ENCODE measurements at regions not wholly inside any gene's neighbourhood (a gene's known extent, or its start where the extent isn't known, plus 50 kb on each side); places are given as distances from the start of the nearest gene placed in this dataset.
"Not testable (repeated sequence)": the region's sequence is repeated elsewhere in the genome, so short reads cannot be mapped to it uniquely, and the experiment has no call there.

- no peak for DNase-seq
Measured at GRCh38 chr1:238991765-238992495, 394.4 kb upstream of the CHRM3 start.

- DNase-seq: no peak
Measured at GRCh38 chr1:238985312-238985711, 401.1 kb upstream of the CHRM3 start.

- no peak for DNase-seq
Measured at GRCh38 chr1:238982736-238983135, 403.6 kb upstream of the CHRM3 start.

- DNase-seq: no peak
Measured at GRCh38 chr1:238981317-238981933, 404.9 kb upstream of the CHRM3 start.

GRCh38 chr1:238980053-238980452, 406.3 kb upstream of the CHRM3 start:
- DNase-seq: no peak

GRCh38 chr1:238964631-238965030, 421.7 kb upstream of the CHRM3 start:
- no peak for DNase-seq

- no peak for DNase-seq
Measured at GRCh38 chr1:238962941-238963340, 423.4 kb upstream of the CHRM3 start.

GRCh38 chr1:238961790-238962189, 424.6 kb upstream of the CHRM3 start:
- no peak for DNase-seq

- peak; percentile 7 for DNase-seq
Measured at GRCh38 chr1:238960071-238960470, 426.3 kb upstream of the CHRM3 start.

- DNase-seq: no peak
Measured at GRCh38 chr1:238955934-238956333, 430.4 kb upstream of the CHRM3 start.

GRCh38 chr1:238954865-238955264, 431.5 kb upstream of the CHRM3 start:
- DNase-seq: no peak

GRCh38 chr1:238953448-238954010, 432.8 kb upstream of the CHRM3 start:
- no peak for DNase-seq

- no peak for DNase-seq
Measured at GRCh38 chr1:238951809-238952208, 434.6 kb upstream of the CHRM3 start.

- no peak for DNase-seq
Measured at GRCh38 chr1:238950784-238951183, 435.6 kb upstream of the CHRM3 start.

GRCh38 chr1:238950017-238950416, 436.4 kb upstream of the CHRM3 start:
- DNase-seq: no peak

GRCh38 chr1:238944028-238944427, 442.3 kb upstream of the CHRM3 start:
- DNase-seq: no peak

- DNase-seq: no peak
Measured at GRCh38 chr1:238927899-238928298, 458.5 kb upstream of the CHRM3 start.

GRCh38 chr1:238916828-238917227, 469.5 kb upstream of the CHRM3 start:
- no peak for DNase-seq

GRCh38 chr1:238914346-238914745, 472.0 kb upstream of the CHRM3 start:
- DNase-seq: no peak

GRCh38 chr1:238913210-238913609, 473.2 kb upstream of the CHRM3 start:
- no peak for DNase-seq

- no peak for DNase-seq
Measured at GRCh38 chr1:238912148-238912547, 474.2 kb upstream of the CHRM3 start.

GRCh38 chr1:238902752-238903151, 483.6 kb upstream of the CHRM3 start:
- DNase-seq: not testable (repeated sequence)

GRCh38 chr1:238900334-238900865, 486.0 kb upstream of the CHRM3 start:
- DNase-seq: no peak

GRCh38 chr1:238898856-238899255, 487.5 kb upstream of the CHRM3 start:
- no peak for DNase-seq
